HEK293 (cell line): ENCODE measurements at regions not wholly inside any gene's neighbourhood (a gene's known extent, or its start where the extent isn't known, plus 50 kb on each side); places are given as distances from the start of the nearest gene placed in this dataset.

Experiments
- CTCF ChIA-PET: fragments of 350-600 bp; formaldehyde crosslinking; extraction: SDS; loops from one replicate; lab custom pipeline; 2021; ENCODE audit warnings: antibody characterized with exemption; lab: Yijun Ruan, JAX
- POLR2A ChIA-PET: fragments of 300-600 bp; formaldehyde crosslinking; extraction: SDS; loops from one replicate; lab custom pipeline; 2020; ENCODE audit warnings: antibody characterized with exemption, inconsistent platforms; lab: Yijun Ruan, JAX
- H3K27ac ChIP-seq: fragments of 200-500 bp; sonication (Bioruptor generic); 2 replicates; pipeline ENCODE4 v1.5.1; 2014; ENCODE audit warnings: low read depth, low read length, control low read depth, inconsistent platforms; ENCODE audit errors: extremely low read depth
- H3K36me3 ChIP-seq, 2 experiments: fragments of 200-500 bp in 1 of 2; sonication (Bioruptor generic) in 1 of 2; 1 replicate in 1 of 2; 2 replicates in 1 of 2; pipeline ENCODE4 v1.5.1; 2014 to 2017; ENCODE audit warnings: inconsistent platforms in 2 of 2, low read length in 2 of 2; ENCODE audit not compliant: control insufficient read depth in 2 of 2, insufficient read depth in 1 of 2
- H3K4me1 ChIP-seq: fragments of 200-500 bp; sonication (Bioruptor generic); 2 replicates; pipeline ENCODE4 v1.5.1; 2014; ENCODE audit warnings: mild to moderate bottlenecking, low read length, inconsistent platforms; ENCODE audit not compliant: control insufficient read depth, insufficient read depth
- H3K4me3 ChIP-seq: 2 replicates; pipeline ENCODE4 v1.5.1; 2011; ENCODE audit warnings: low read depth, mild to moderate bottlenecking, control low read depth, low read length, moderate library complexity
- H3K9me3 ChIP-seq: fragments of 200-500 bp; sonication (Bioruptor generic); 2 replicates; pipeline ENCODE4 v1.5.1; 2014; ENCODE audit warnings: low read depth, low read length, inconsistent platforms; ENCODE audit not compliant: control insufficient read depth, insufficient read depth
- GLIS2 ChIP-seq: fragments of 450-650 bp; formaldehyde crosslinking; IDR thresholded peaks from 2 replicates; pipeline ENCODE4 v1.5.1; 2016; ENCODE audit warnings: missing biosample characterization, missing genetic modification characterization
- KLF9 ChIP-seq: fragments of 450-650 bp; formaldehyde crosslinking; IDR thresholded peaks from 2 replicates; pipeline ENCODE4 v1.5.1; 2016; ENCODE audit warnings: missing biosample characterization, missing genetic modification characterization, low read depth
- MZF1 ChIP-seq: fragments of 450-650 bp; formaldehyde crosslinking; IDR thresholded peaks from 2 replicates; pipeline ENCODE4 v1.5.1; 2017; ENCODE audit warnings: missing biosample characterization, missing genetic modification characterization, borderline replicate concordance
- SCRT2 ChIP-seq: fragments of 450-650 bp; formaldehyde crosslinking; IDR thresholded peaks from 2 replicates; pipeline ENCODE4 v1.5.1; 2016; ENCODE audit warnings: missing biosample characterization, missing genetic modification characterization
- SP3 ChIP-seq: fragments of 450-650 bp; formaldehyde crosslinking; IDR thresholded peaks from 2 replicates; pipeline ENCODE4 v1.5.1; 2016; ENCODE audit warnings: missing biosample characterization, missing genetic modification characterization
- TRIM28 ChIP-seq: IDR thresholded peaks from 2 replicates; pipeline ENCODE4 v1.6.1; 2011; ENCODE audit warnings: low read length, control low read depth, borderline replicate concordance
- ZIC2 ChIP-seq: fragments of 450-650 bp; formaldehyde crosslinking; IDR thresholded peaks from 2 replicates; pipeline ENCODE4 v1.5.1; 2016; ENCODE audit warnings: missing biosample characterization, missing genetic modification characterization
- ZNF214 ChIP-seq: fragments of 450-650 bp; formaldehyde crosslinking; IDR thresholded peaks from 2 replicates; pipeline ENCODE4 v1.5.1; 2017; ENCODE audit warnings: missing biosample characterization, mild to moderate bottlenecking, missing genetic modification characterization, borderline replicate concordance
- ZNF221 ChIP-seq: fragments of 450-650 bp; formaldehyde crosslinking; IDR thresholded peaks from 2 replicates; pipeline ENCODE4 v1.5.1; 2017; ENCODE audit warnings: missing biosample characterization, missing genetic modification characterization, borderline replicate concordance
- ZNF248 ChIP-seq: fragments of 450-650 bp; formaldehyde crosslinking; IDR thresholded peaks from 2 replicates; pipeline ENCODE4 v1.5.1; 2017; ENCODE audit warnings: missing biosample characterization, missing genetic modification characterization
- ZNF292 ChIP-seq: fragments of 450-650 bp; formaldehyde crosslinking; IDR thresholded peaks from 2 replicates; pipeline ENCODE4 v1.5.1; 2016; ENCODE audit warnings: low read depth, missing biosample characterization, missing genetic modification characterization, borderline replicate concordance
- ZNF302 ChIP-seq: fragments of 450-650 bp; formaldehyde crosslinking; IDR thresholded peaks from 2 replicates; pipeline ENCODE4 v1.5.1; 2016; ENCODE audit warnings: missing biosample characterization, missing genetic modification characterization, low read depth
- ZNF530 ChIP-seq: fragments of 450-650 bp; formaldehyde crosslinking; IDR thresholded peaks from 2 replicates; pipeline ENCODE4 v1.5.1; 2016; ENCODE audit warnings: low read depth, missing biosample characterization, missing genetic modification characterization
- ZNF596 ChIP-seq: fragments of 450-650 bp; IDR thresholded peaks from 2 replicates; pipeline ENCODE4 v1.5.0; 2018; ENCODE audit warnings: missing biosample characterization, mild to moderate bottlenecking, missing genetic modification characterization, moderate library complexity
- ZNF610 ChIP-seq: fragments of 450-650 bp; formaldehyde crosslinking; IDR thresholded peaks from 2 replicates; pipeline ENCODE4 v1.5.1; 2016; ENCODE audit warnings: missing biosample characterization, missing genetic modification characterization, borderline replicate concordance
- ZNF621 ChIP-seq: fragments of 450-650 bp; formaldehyde crosslinking; IDR thresholded peaks from 2 replicates; pipeline ENCODE4 v1.5.1; 2017; ENCODE audit warnings: missing biosample characterization, missing genetic modification characterization
- ZNF626 ChIP-seq: fragments of 450-650 bp; sonication (Bioruptor Pico); formaldehyde crosslinking; IDR thresholded peaks from 2 replicates; pipeline ENCODE4 v1.5.1; 2018; ENCODE audit warnings: missing biosample characterization, missing genetic modification characterization, inconsistent platforms
- ZNF843 ChIP-seq: fragments of 450-650 bp; formaldehyde crosslinking; IDR thresholded peaks from 2 replicates; pipeline ENCODE4 v1.5.1; 2016; ENCODE audit warnings: missing biosample characterization, missing genetic modification characterization
- ZSCAN23 ChIP-seq: fragments of 450-650 bp; formaldehyde crosslinking; IDR thresholded peaks from 2 replicates; pipeline ENCODE4 v1.5.1; 2016; ENCODE audit warnings: missing biosample characterization, missing genetic modification characterization
- ZSCAN30 ChIP-seq: fragments of 450-650 bp; IDR thresholded peaks from 2 replicates; pipeline ENCODE4 v1.5.1; 2018; ENCODE audit warnings: missing biosample characterization, mild to moderate bottlenecking, missing genetic modification characterization, moderate library complexity
- TF ChIP-seq, protein P1 (sequence below): fragments of 450-650 bp; formaldehyde crosslinking; IDR thresholded peaks from 2 replicates; pipeline ENCODE4 v1.5.1; 2016; ENCODE audit warnings: missing biosample characterization, missing genetic modification characterization
- TF ChIP-seq, protein P2 (sequence below): fragments of 450-650 bp; formaldehyde crosslinking; IDR thresholded peaks from 2 replicates; pipeline ENCODE4 v1.5.1; 2016; ENCODE audit warnings: missing biosample characterization, missing genetic modification characterization
- TF ChIP-seq, protein P3 (sequence below): fragments of 450-650 bp; formaldehyde crosslinking; IDR thresholded peaks from 2 replicates; pipeline ENCODE4 v1.5.1; 2016; ENCODE audit warnings: missing biosample characterization, missing genetic modification characterization, borderline replicate concordance

DNA sequence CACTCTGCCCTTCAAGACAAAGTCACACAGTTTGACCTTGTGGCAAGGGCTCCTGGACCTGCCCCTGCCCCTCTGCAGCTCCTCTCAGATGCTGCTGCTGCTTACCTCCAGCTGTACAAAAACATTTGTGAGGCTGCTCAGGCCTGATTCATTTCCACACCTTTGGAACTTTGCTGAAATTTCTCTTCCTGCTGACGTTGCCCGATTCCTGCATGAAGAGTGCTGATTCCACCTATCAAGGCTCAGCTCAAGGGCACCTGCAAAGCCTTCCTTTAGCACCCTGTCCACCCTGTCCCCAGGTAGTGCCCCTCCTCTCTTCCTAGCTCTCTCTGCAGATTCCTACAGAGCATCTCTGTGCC, 738.3 kb upstream of the HS6ST1 start (continued):
- TF ChIP-seq GLIS2 (tag by site-specific recombination) = no peak
- TF ChIP-seq ZNF302 (tag by site-specific recombination) = no peak
- TF ChIP-seq, all 188 proteins: peak for 0

DNA sequence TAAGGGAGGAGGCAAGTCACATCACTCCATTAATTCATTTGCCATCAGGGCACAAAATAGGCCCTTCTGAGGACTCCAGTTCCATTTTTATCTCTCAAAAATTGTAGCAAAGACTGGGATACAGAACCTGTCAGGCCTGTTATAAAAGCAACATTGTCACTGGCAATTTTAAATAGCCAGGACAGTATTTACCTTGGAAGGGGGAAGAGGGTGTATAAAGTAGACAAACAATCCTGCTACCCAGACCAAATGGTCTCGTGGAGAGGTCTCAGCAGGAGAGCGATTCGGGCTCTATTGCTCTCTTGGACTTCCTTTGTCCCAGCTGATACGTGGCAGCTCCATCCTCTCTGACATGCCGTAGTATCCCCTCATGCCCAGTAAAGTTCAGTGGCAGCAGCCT, 740.3 kb upstream of the HS6ST1 start:
- Histone ChIP-seq H3K9me3 (no peaks in the 10 kb centered on the region), H3K4me3 (no peak overlapping the region), H3K36me3 (no peaks in the 10 kb centered on the region), H3K4me1 (no peaks in the 10 kb centered on the region), H3K27ac (no peak overlapping the region)
- ChIA-PET CTCF (interaction anchor here (0.6 kb wide), 1 partner anchor 195 kb away, joined by 3 read pairs; no protein-coding TSS in a partner anchor), POLR2A (no interaction called here)
- no peak for TF ChIP-seq ZNF221 (tag by site-specific recombination)

DNA sequence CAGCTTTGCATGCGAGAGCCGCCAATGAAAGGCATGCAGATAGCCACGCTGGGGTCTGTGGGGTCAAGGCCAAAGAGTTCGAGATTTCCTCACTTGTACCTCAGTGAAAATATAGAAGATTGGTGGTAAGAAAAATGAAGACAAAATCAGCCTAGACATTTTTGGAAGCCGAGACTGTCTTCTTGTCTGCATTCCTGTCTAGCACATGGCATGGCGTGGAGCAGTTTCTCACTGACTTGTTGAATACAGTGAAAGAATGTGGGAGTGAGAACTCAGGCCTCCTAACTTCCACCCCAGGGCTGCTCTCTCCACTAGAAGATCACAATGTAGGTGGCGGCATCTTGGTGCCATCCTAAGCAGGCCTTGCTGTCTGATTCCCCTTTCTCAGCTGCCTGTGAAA, 740.8 kb upstream of the HS6ST1 start:
- Histone ChIP-seq H3K36me3 (no peaks in the 10 kb centered on the region), H3K4me3 (no peak overlapping the region)
- TF ChIP-seq ZSCAN23 (tag by site-specific recombination) (no peak), ZNF596 (tag by site-specific recombination) (no peak), ZSCAN30 (tag by site-specific recombination) (no peak), KLF9 (tag by site-specific recombination) (no peak), ZNF214 (no peak), ZNF626 (tag by site-specific recombination) (no peak), ZNF610 (tag by site-specific recombination) (no peak), ZNF843 (no peak), ZNF292 (tag by site-specific recombination) (no peak), MZF1 (tag by site-specific recombination) (no peak), ZNF621 (tag by site-specific recombination) (no peak), ZNF248 (tag by site-specific recombination) (no peak), SP3 (tag by site-specific recombination) (no peak), TRIM28 (no peak), ZNF530 (tag by site-specific recombination) (no peak), ZIC2 (no peak)
- TF ChIP-seq, protein P1, sequence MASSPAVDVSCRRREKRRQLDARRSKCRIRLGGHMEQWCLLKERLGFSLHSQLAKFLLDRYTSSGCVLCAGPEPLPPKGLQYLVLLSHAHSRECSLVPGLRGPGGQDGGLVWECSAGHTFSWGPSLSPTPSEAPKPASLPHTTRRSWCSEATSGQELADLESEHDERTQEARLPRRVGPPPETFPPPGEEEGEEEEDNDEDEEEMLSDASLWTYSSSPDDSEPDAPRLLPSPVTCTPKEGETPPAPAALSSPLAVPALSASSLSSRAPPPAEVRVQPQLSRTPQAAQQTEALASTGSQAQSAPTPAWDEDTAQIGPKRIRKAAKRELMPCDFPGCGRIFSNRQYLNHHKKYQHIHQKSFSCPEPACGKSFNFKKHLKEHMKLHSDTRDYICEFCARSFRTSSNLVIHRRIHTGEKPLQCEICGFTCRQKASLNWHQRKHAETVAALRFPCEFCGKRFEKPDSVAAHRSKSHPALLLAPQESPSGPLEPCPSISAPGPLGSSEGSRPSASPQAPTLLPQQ (tag by site-specific recombination) = no peak
- TF ChIP-seq, all 188 proteins: peak for 0
- ChIA-PET CTCF (interaction anchor here (0.5 kb wide), 1 partner anchor 305 kb away, joined by 3 read pairs; no protein-coding TSS in a partner anchor), POLR2A (no interaction called here)
- Histone ChIP-seq H3K9me3 (no peaks in the 10 kb centered on the region), H3K27ac (no peak overlapping the region), H3K4me1 (no peaks in the 10 kb centered on the region)

DNA sequence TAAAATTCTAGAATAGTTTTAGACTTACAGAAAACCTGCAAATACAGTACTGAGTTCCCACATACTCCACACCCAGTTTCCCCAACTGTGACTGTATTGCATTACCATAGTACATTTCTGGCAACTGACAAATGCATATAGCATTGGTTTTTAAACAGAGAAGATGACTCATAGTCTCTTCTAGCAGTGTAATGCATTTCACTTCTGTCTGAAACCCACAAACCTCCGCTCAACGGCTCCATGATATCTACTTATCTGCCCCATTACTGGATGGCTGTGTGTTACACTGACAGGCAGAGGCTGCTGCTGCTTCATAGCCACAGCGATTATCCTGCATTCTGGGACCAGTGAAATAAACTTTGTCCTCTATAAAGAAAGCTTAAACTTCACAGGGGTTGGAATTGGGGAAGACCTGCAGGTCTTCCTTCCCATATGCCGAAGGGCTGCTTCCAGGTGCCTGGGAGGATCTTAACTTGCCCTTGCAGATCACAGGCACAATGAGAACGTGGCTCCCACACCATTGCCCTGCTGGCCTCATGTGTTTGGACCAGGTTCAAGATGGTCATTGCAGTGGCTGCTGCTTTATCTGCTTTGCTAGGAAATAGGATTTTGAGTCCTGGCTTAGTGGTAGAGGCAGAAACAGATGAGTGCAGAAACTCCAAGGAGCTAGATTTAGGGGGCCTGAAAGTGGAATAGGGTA, 742.6 kb upstream of the HS6ST1 start:
- Histone ChIP-seq H3K4me3 (no peak overlapping the region), H3K36me3 (no peaks in the 10 kb centered on the region), H3K27ac (no peak overlapping the region), H3K9me3 (no peaks in the 10 kb centered on the region), H3K4me1 (no peaks in the 10 kb centered on the region)
- POLR2A ChIA-PET = no interaction called here
- CTCF ChIA-PET = interaction anchor here (0.7 to 1.1 kb wide), 2 partner anchors 216 to 336 kb away, joined by 3 read pairs; no protein-coding TSS in a partner anchor
- TF ChIP-seq, protein P2, sequence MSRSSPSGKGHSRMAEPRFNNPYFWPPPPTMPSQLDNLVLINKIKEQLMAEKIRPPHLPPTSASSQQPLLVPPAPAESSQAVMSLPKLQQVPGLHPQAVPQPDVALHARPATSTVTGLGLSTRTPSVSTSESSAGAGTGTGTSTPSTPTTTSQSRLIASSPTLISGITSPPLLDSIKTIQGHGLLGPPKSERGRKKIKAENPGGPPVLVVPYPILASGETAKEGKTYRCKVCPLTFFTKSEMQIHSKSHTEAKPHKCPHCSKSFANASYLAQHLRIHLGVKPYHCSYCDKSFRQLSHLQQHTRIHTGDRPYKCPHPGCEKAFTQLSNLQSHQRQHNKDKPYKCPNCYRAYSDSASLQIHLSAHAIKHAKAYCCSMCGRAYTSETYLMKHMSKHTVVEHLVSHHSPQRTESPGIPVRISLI (tag by site-specific recombination) = no peak
- no peak for TF ChIP-seq SCRT2 (tag by site-specific recombination)
- TF ChIP-seq, protein P3, sequence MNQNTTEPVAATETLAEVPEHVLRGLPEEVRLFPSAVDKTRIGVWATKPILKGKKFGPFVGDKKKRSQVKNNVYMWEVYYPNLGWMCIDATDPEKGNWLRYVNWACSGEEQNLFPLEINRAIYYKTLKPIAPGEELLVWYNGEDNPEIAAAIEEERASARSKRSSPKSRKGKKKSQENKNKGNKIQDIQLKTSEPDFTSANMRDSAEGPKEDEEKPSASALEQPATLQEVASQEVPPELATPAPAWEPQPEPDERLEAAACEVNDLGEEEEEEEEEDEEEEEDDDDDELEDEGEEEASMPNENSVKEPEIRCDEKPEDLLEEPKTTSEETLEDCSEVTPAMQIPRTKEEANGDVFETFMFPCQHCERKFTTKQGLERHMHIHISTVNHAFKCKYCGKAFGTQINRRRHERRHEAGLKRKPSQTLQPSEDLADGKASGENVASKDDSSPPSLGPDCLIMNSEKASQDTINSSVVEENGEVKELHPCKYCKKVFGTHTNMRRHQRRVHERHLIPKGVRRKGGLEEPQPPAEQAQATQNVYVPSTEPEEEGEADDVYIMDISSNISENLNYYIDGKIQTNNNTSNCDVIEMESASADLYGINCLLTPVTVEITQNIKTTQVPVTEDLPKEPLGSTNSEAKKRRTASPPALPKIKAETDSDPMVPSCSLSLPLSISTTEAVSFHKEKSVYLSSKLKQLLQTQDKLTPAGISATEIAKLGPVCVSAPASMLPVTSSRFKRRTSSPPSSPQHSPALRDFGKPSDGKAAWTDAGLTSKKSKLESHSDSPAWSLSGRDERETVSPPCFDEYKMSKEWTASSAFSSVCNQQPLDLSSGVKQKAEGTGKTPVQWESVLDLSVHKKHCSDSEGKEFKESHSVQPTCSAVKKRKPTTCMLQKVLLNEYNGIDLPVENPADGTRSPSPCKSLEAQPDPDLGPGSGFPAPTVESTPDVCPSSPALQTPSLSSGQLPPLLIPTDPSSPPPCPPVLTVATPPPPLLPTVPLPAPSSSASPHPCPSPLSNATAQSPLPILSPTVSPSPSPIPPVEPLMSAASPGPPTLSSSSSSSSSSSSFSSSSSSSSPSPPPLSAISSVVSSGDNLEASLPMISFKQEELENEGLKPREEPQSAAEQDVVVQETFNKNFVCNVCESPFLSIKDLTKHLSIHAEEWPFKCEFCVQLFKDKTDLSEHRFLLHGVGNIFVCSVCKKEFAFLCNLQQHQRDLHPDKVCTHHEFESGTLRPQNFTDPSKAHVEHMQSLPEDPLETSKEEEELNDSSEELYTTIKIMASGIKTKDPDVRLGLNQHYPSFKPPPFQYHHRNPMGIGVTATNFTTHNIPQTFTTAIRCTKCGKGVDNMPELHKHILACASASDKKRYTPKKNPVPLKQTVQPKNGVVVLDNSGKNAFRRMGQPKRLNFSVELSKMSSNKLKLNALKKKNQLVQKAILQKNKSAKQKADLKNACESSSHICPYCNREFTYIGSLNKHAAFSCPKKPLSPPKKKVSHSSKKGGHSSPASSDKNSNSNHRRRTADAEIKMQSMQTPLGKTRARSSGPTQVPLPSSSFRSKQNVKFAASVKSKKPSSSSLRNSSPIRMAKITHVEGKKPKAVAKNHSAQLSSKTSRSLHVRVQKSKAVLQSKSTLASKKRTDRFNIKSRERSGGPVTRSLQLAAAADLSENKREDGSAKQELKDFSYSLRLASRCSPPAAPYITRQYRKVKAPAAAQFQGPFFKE (tag by site-specific recombination) = no peak
